WI38 (cell line): ENCODE measurements at regions not wholly inside any gene's neighbourhood (a gene's known extent, or its start where the extent isn't known, plus 50 kb on each side); places are given as distances from the start of the nearest gene placed in this dataset.
"Not testable (repeated sequence)": the region's sequence is repeated elsewhere in the genome, so short reads cannot be mapped to it uniquely, and the experiment has no call there.

Source experiments
- H3K4me3 ChIP-seq: 2 replicates; pipeline ENCODE4 v1.5.1; 2011; ENCODE audit warnings: low read depth, mild to moderate bottlenecking, control low read depth, low read length
- CTCF ChIP-seq: IDR thresholded peaks from 2 replicates; pipeline ENCODE4 v1.5.1; 2012; ENCODE audit warnings: low read depth, mild to moderate bottlenecking, control low read depth, low read length

GRCh38 chr1:166691476-166691875, 147.8 kb upstream of the POGK start:
- no peak overlapping the region for H3K4me3 ChIP-seq
- no peak for TF ChIP-seq CTCF

- H3K4me3 ChIP-seq: no peak overlapping the region
- no peak for TF ChIP-seq CTCF
Measured at GRCh38 chr1:166692346-166692745, 146.9 kb upstream of the POGK start.

GRCh38 chr1:166693158-166693557, 146.1 kb upstream of the POGK start:
- TF ChIP-seq CTCF: no peak
- no peak overlapping the region for H3K4me3 ChIP-seq

- no peak overlapping the region for H3K4me3 ChIP-seq
- TF ChIP-seq CTCF: no peak
Measured at GRCh38 chr1:166693673-166694297, 145.5 kb upstream of the POGK start.

GRCh38 chr1:166695115-166695514, 144.2 kb upstream of the POGK start:
- H3K4me3 ChIP-seq: no peak overlapping the region
- no peak for TF ChIP-seq CTCF

GRCh38 chr1:166695834-166696233, 143.4 kb upstream of the POGK start:
- not testable (repeated sequence) for H3K4me3 ChIP-seq

GRCh38 chr1:166698771-166699170, 140.5 kb upstream of the POGK start:
- TF ChIP-seq CTCF: no peak

GRCh38 chr1:166699613-166700012, 139.7 kb upstream of the POGK start:
- H3K4me3 ChIP-seq: no peak overlapping the region
- TF ChIP-seq CTCF: no peak

More at GRCh38 chr1:166698771-166699170, 140.5 kb upstream of the POGK start:
- no peak overlapping the region for H3K4me3 ChIP-seq
